ENCODE measurements at regions not wholly inside any gene's neighbourhood (a gene's known extent, or its start where the extent isn't known, plus 50 kb on each side); places are given as distances from the start of the nearest gene placed in this dataset.

DNA sequence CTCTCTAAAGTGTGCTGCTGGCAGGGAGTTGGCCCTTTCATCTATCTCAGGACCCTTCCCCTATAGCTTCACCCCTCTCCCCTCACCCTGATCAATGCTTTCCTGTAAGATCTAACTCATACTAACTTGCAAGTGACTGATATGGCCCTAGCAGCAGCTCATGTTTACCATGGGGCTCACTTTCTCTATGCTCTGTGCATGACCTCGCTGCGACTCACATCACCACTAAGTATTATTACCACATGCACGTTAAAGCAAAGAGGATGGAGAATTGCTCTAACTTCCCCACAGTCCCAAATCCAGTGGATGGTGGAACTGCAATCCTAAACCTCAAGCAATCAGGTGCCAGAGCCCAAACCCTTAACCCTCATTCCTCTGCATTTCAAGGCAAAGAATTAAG is 626.6 kb downstream of the MID1IP1 start:
- intact Hi-C loops (cut with micrococcal nuclease): no loop called here
- no peaks in the 10 kb centered on the region for H3K9me3 ChIP-seq (ENCODE audit: control insufficient read depth in 1 of 2, insufficient read depth in 1 of 2, low read depth in 1 of 2, low read length in 2 of 2)
- H3K36me3 ChIP-seq (ENCODE audit: control insufficient read depth in 1 of 2, insufficient read depth in 2 of 2, low read length in 2 of 2): no peaks in the 10 kb centered on the region
- no peak for ATAC-seq
- DNase-seq (ENCODE audit: low read depth, low spot score): no peak
- H3K9ac ChIP-seq (ENCODE audit: low read length): no peak overlapping the region
- no peaks in the 10 kb centered on the region for H4K20me1 ChIP-seq (ENCODE audit: insufficient read depth)
- H3K27me3 ChIP-seq (ENCODE audit: insufficient read depth, low read length): no peaks in the 10 kb centered on the region
- no peak overlapping the region for H3K27ac ChIP-seq (ENCODE audit: low read depth, low read length)
- no peaks in the 10 kb centered on the region for H3K9me2 ChIP-seq (ENCODE audit: insufficient read depth)
- ChIA-PET POLR2A (no interaction called here), RAD21 (ENCODE audit: low non-redundant PET in 1 of 2, low total read pairs in 2 of 2, uncharacterized antibody in 2 of 2, unreplicated experiment in 2 of 2) (no interaction called here), CTCF (no interaction called here)
- no peak overlapping the region for H2AFZ ChIP-seq (ENCODE audit: low read depth, low read length, poor library complexity, severe bottlenecking)
- H3K4me1 ChIP-seq (ENCODE audit: control insufficient read depth in 1 of 2, insufficient read depth in 2 of 2, low read length in 2 of 2): peaks cover 0 to 8% of the 10 kb centered on the region in 2 experiments; a peak in 1 of 4 replicates
- no peaks in the 10 kb centered on the region for H3K79me2 ChIP-seq (ENCODE audit: insufficient read depth, low read length)
- no peak for TF ChIP-seq ELF1 (IDR thresholded peaks at IDR 0.05; ENCODE audit: borderline replicate concordance, low read depth)
- no peak for TF ChIP-seq CEBPB (IDR thresholded peaks at IDR 0.05; ENCODE audit: low read depth)
- TF ChIP-seq SIN3A (IDR thresholded peaks at IDR 0.05; ENCODE audit: low read depth): no peak
- H3K4me3 ChIP-seq (replicated peaks in 1 of 2; ENCODE audit: low read depth in 1 of 2, low read length in 2 of 2): no peak overlapping the region
- no peak overlapping the region for H3K4me2 ChIP-seq (ENCODE audit: low read length)
- BruUV-seq (replicated peaks): no TSS peak

DNA sequence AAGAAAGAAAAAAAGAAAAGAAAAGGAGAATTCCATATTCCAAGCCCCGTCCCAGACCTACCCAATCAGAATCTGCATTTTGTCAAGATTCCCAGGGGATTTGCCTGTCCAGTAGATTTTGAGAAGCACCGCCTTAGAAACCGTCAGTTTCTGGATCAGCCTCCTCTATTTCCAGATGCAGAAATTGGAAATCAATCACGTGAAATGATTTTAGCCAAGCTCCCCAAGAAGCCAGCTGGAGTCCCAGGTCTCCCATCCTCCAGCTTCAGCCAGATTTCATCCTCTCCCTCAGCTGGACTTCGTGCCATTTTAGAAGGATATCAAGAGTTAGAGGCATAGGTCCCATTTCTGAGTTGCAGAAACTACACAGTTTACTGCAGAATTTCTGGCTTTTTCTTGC is 629.3 kb downstream of the MID1IP1 start:
- Histone ChIP-seq H3K9me2 (ENCODE audit: insufficient read depth) (no peaks in the 10 kb centered on the region), H3K27me3 (ENCODE audit: insufficient read depth, low read length) (no peaks in the 10 kb centered on the region), H2AFZ (ENCODE audit: low read depth, low read length, poor library complexity, severe bottlenecking) (no peak overlapping the region), H3K9me3 (ENCODE audit: control insufficient read depth in 1 of 2, insufficient read depth in 1 of 2, low read depth in 1 of 2, low read length in 2 of 2) (no peaks in the 10 kb centered on the region), H4K20me1 (ENCODE audit: insufficient read depth) (no peaks in the 10 kb centered on the region), H3K4me2 (ENCODE audit: low read length) (no peak overlapping the region), H3K79me2 (ENCODE audit: insufficient read depth, low read length) (no peaks in the 10 kb centered on the region), H3K27ac (ENCODE audit: low read depth, low read length) (no peak overlapping the region), H3K9ac (ENCODE audit: low read length) (no peak overlapping the region), H3K4me1 (ENCODE audit: control insufficient read depth in 1 of 2, insufficient read depth in 2 of 2, low read length in 2 of 2) (peaks cover 0 to 8% of the 10 kb centered on the region in 2 experiments; a peak in 1 of 4 replicates), H3K36me3 (ENCODE audit: control insufficient read depth in 1 of 2, insufficient read depth in 2 of 2, low read length in 2 of 2) (no peaks in the 10 kb centered on the region), H3K4me3 (replicated peaks in 1 of 2; ENCODE audit: low read depth in 1 of 2, low read length in 2 of 2) (no peak overlapping the region)
- BruUV-seq (replicated peaks): no TSS peak
- DNase-seq (ENCODE audit: low read depth, low spot score): no peak
- RAD21 ChIA-PET (ENCODE audit: low non-redundant PET in 1 of 2, low total read pairs in 2 of 2, uncharacterized antibody in 2 of 2, unreplicated experiment in 2 of 2): no interaction called here
- intact Hi-C loops (cut with micrococcal nuclease): no loop called here
- CTCF ChIA-PET: no interaction called here
- POLR2A ChIA-PET: no interaction called here
- ATAC-seq: no peak
- TF ChIP-seq, protein P1, sequence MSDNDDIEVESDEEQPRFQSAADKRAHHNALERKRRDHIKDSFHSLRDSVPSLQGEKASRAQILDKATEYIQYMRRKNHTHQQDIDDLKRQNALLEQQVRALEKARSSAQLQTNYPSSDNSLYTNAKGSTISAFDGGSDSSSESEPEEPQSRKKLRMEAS (IDR thresholded peaks at IDR 0.05): no peak
- TF ChIP-seq CEBPB (IDR thresholded peaks at IDR 0.05; ENCODE audit: low read depth): no peak
- no peak for TF ChIP-seq JUND (IDR thresholded peaks at IDR 0.05)
- no peak for TF ChIP-seq ELF1 (IDR thresholded peaks at IDR 0.05; ENCODE audit: borderline replicate concordance, low read depth)
- TF ChIP-seq SP1 (IDR thresholded peaks at IDR 0.05; ENCODE audit: low read depth): no peak
- TF ChIP-seq, protein P2, sequence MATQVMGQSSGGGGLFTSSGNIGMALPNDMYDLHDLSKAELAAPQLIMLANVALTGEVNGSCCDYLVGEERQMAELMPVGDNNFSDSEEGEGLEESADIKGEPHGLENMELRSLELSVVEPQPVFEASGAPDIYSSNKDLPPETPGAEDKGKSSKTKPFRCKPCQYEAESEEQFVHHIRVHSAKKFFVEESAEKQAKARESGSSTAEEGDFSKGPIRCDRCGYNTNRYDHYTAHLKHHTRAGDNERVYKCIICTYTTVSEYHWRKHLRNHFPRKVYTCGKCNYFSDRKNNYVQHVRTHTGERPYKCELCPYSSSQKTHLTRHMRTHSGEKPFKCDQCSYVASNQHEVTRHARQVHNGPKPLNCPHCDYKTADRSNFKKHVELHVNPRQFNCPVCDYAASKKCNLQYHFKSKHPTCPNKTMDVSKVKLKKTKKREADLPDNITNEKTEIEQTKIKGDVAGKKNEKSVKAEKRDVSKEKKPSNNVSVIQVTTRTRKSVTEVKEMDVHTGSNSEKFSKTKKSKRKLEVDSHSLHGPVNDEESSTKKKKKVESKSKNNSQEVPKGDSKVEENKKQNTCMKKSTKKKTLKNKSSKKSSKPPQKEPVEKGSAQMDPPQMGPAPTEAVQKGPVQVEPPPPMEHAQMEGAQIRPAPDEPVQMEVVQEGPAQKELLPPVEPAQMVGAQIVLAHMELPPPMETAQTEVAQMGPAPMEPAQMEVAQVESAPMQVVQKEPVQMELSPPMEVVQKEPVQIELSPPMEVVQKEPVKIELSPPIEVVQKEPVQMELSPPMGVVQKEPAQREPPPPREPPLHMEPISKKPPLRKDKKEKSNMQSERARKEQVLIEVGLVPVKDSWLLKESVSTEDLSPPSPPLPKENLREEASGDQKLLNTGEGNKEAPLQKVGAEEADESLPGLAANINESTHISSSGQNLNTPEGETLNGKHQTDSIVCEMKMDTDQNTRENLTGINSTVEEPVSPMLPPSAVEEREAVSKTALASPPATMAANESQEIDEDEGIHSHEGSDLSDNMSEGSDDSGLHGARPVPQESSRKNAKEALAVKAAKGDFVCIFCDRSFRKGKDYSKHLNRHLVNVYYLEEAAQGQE (IDR thresholded peaks at IDR 0.05; ENCODE audit: low read depth): no peak
- TF ChIP-seq FOSL1 (IDR thresholded peaks at IDR 0.05; ENCODE audit: low read depth): no peak
- TF ChIP-seq TCF7L2 (IDR thresholded peaks at IDR 0.05; ENCODE audit: borderline replicate concordance, extremely low read depth, insufficient read depth, insufficient read length): no peak
- TF ChIP-seq, protein P3, sequence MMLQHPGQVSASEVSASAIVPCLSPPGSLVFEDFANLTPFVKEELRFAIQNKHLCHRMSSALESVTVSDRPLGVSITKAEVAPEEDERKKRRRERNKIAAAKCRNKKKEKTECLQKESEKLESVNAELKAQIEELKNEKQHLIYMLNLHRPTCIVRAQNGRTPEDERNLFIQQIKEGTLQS (IDR thresholded peaks at IDR 0.05): no peak
- no peak for TF ChIP-seq EZH2phosphoT487 (IDR thresholded peaks at IDR 0.05; ENCODE audit: borderline replicate concordance)
- TF ChIP-seq, protein P4, sequence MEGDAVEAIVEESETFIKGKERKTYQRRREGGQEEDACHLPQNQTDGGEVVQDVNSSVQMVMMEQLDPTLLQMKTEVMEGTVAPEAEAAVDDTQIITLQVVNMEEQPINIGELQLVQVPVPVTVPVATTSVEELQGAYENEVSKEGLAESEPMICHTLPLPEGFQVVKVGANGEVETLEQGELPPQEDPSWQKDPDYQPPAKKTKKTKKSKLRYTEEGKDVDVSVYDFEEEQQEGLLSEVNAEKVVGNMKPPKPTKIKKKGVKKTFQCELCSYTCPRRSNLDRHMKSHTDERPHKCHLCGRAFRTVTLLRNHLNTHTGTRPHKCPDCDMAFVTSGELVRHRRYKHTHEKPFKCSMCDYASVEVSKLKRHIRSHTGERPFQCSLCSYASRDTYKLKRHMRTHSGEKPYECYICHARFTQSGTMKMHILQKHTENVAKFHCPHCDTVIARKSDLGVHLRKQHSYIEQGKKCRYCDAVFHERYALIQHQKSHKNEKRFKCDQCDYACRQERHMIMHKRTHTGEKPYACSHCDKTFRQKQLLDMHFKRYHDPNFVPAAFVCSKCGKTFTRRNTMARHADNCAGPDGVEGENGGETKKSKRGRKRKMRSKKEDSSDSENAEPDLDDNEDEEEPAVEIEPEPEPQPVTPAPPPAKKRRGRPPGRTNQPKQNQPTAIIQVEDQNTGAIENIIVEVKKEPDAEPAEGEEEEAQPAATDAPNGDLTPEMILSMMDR (IDR thresholded peaks at IDR 0.05 in 2 of 3, conservative IDR thresholded peaks at IDR 0.05 in 1 of 3; ENCODE audit: borderline replicate concordance in 1 of 3, insufficient read depth in 1 of 3, low read depth in 2 of 3, low read length in 2 of 3): no peak
- no peak for TF ChIP-seq POLR2A (IDR thresholded peaks at IDR 0.05; ENCODE audit: borderline replicate concordance, extremely low read depth, insufficient read depth, insufficient read length)
- no peak for TF ChIP-seq ZNF274 (IDR thresholded peaks at IDR 0.05; ENCODE audit: low read depth, low read length)
- TF ChIP-seq EGR1 (IDR thresholded peaks at IDR 0.05; ENCODE audit: low read depth): no peak
- TF ChIP-seq ZFX (IDR thresholded peaks at IDR 0.05): no peak
- TF ChIP-seq SIN3A (IDR thresholded peaks at IDR 0.05; ENCODE audit: low read depth): no peak

Measured in HCT116 (cell line).